Skeletal muscle cell (primary cell): ENCODE measurements at regions not wholly inside any gene's neighbourhood (a gene's known extent, or its start where the extent isn't known, plus 50 kb on each side); places are given as distances from the start of the nearest gene placed in this dataset.
"Not testable (repeated sequence)": the region's sequence is repeated elsewhere in the genome, so short reads cannot be mapped to it uniquely, and the experiment has no call there.

Source experiments
- DNase-seq: peaks from one replicate; pipeline ENCODE4 v3.0.0-alpha.2; 2010; ENCODE audit warnings: low read depth
- H3K4me3 ChIP-seq: 2 replicates; pipeline ENCODE4 v1.5.1; 2011; ENCODE audit warnings: low read depth, mild to moderate bottlenecking, control low read depth, low read length, moderate library complexity

DNA sequence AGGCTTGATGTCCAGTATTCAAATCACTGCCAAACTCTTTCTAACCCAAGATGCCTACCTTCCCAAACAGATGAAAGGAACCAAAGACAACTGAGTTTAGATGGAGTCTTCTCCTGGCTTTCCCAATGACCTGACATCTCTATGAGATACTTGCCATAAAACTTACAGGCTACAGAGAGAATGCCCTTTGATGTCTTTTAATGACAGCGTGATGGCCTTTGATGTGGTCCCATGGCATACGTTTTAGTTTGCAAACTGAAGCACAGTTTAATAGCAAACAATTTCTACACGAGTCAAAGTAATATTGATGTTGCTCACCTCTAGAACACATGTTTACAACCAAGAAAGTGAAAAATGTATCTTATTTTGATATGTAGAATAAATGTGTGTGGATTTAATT lies 73.2 kb downstream of the ZIC4 start:
- no peak overlapping the region for H3K4me3 ChIP-seq

DNA sequence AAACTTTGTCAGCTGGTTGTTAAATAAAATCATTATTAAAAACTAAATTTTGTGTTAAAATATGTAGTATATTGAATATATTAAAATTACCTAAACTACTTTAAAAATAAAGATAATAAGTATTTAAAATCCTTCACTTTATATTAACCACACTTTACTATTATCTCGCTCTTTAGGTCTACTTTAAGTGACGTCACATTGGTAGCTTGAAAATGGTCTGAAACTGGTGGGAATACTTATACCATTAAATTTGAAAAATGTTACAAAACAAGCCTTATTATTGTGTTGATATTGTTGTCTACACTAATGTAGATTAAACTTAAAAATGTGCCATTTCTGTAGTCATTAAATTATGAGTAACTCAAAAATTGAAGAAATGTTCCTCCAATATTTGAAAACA lies 77.6 kb downstream of the ZIC4 start:
- no peak overlapping the region for H3K4me3 ChIP-seq
- no peak for DNase-seq

More for the DNA sequence above, 73.2 kb downstream of the ZIC4 start:
- DNase-seq, result no peak

DNA sequence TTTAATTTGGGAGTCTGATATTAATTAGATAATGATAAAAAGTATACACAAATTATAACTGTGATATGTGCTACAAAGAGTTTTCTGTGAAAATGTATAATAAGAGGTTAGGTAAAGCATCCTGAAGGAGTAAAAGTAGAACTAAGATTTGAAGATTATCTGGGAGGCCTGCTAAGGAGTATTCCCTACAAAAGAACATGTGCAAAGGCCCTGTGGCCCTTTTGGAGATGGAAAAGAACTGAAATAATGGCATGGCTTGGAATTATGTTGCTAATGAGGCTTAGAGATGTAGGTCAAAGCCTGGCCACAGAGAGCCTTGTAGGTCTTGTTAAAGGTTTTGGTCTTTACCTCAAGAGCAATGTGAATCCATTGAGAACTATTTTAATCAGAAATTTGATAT lies 82.0 kb downstream of the ZIC4 start:
- DNase-seq, result no peak
- no peak overlapping the region for H3K4me3 ChIP-seq

DNA sequence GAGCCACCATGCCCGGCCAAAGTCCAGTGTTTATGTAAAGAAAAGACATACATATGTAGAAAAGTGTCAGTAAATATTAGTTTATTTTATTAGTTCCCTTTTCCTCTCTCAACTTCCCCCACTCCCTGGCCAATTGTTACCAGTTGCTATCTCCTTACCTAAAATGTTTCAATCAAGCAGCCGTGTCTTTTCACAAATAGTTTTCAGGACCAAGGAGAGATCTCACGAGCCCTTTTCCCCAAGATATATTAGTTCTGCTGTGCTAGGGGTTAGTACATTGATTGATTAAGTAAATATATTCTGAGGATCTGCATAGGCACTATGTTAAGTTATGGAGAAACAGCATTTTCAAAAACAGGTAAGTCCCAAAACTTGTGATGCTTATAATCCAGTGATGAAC lies 87.4 kb downstream of the ZIC4 start:
- DNase-seq, result no peak

DNA sequence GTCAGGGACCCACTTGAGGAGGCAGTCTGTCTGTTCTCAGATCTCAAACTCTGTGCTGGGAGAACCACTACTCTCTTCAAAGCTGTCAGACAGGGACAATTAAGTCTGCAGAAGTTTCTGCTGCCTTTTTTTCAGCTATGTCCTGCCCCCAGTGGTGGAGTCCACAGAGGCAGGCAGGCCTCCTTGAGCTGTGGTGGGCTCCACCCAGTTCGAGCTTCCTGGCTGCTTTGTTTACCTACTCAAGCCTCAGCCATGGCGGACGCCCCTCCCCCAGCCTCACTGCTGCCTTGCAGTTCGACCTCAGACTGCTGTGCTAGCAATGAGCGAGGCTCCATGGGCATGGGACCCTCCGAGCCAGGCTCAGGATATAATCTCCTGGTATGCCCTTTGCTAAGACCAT lies 89.3 kb downstream of the ZIC4 start:
- not testable (repeated sequence) for H3K4me3 ChIP-seq, DNase-seq

More for the DNA sequence above, 87.4 kb downstream of the ZIC4 start:
- H3K4me3 ChIP-seq, result no peak overlapping the region

DNA sequence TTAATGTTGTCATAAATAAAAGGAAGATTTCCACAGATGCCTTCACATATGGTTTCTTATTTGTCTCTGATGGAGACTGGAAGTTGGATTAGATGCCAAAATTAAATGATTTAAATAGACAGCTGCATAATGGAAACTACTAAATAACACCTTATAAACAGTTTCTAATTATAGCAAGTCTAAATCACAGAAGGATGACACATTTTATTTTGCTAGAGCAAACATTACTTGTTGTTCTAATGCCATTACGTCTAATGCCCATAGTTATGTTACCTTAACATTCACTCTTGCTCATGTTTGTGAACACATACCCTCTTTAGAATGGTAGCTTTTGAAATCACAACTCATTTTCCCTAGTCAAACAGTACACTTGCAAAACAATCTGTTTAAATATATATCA lies 92.8 kb downstream of the ZIC4 start:
- no peak for DNase-seq
- no peak overlapping the region for H3K4me3 ChIP-seq

DNA sequence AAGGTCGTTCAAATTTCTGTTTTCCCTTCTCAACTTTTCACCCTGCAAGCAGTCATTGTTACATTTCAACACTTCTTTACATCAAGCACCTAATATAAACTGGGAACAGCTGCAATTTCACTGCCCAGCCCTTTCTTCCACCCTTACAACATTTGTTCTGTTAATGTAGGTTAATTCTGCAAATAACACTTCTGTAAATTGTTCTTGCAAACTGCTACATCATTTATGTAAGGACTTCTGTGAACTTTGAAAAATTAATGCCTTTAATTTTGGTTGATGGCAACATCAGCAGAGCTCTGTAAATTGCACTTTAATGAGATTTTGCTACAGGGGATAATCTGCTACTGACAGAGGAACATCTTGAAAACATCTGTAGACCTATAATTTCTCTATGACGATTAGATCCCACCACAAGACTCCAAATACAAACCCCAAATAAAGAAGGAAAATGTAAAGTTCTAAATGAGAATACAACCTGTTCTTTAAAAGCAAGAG lies 93.5 kb downstream of the ZIC4 start:
- no peak for DNase-seq
- H3K4me3 ChIP-seq, result no peak overlapping the region

DNA sequence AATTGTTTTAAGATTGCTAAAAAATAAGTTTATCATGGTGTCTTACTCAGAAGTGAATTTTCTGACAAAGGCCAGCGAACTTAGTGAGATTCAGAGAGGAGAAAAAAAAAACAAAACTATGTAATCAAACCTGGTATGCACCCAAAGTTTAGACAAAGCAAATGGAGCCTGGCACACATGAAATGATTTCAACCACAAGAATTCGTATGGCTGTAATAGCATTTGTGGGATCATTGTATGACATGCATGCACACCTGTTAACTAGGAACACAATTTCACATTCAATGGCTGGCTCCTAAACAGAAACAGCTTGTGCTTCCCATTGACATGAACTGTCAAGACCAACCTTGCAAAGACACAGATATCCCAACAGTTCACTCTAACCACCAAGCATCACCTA lies 94.6 kb downstream of the ZIC4 start:
- DNase-seq, result peak; percentile 27

DNA sequence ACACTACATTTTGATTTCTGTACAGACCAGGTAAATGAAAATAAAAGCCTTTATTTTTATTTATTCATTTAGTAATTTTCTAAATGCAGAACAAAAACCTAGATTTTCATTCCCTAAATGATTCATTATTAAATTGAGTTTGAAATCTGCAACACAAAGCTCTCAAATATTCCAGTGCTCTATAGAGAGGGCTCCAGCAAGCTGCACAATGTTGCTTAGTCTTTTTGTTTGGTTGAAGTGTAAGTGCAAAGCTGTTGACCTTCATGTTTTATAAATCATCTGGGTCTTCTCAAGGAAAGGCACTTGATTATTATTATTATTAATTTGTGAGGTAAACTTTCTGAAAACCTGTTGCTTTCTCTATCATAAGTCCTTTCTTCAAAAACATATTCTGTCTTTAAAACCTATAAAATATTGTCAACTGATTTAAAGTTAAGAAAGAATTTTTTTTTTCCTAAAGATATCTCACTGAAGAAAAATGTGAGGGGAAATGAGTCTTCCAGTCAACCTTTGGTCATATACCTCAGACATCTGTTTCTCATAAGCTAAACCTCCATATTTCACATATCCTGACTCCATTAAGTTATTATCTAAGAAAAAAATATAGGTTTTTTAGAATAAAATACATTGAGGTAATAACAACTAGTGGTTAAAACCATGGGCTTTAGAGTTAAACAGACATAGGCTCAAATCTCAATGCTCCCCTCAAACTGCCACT lies 100.7 kb downstream of the ZIC4 start:
- H3K4me3 ChIP-seq, result no peak overlapping the region
- peak; percentile 23 for DNase-seq

More for the DNA sequence above, 94.6 kb downstream of the ZIC4 start:
- H3K4me3 ChIP-seq, result no peak overlapping the region

DNA sequence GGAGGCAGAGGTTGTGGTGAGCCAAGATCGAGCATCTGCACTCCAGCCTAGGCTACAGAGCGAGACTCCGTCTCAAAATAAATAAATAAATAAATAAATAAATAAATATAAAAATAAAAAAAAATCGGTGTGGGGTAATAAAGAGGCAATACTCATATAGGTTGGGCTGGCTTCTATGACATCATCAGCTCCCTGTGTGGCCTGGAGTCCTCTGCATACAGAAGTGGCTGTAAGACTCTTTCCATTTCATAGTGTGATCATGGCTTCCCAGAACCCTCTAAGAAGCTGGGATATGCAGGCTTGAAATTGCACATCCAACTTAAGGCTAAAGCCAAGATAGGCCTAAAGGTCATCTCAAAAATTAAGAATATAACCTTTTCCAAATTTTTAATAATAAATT lies 101.6 kb downstream of the ZIC4 start:
- DNase-seq, result no peak
- no peak overlapping the region for H3K4me3 ChIP-seq

DNA sequence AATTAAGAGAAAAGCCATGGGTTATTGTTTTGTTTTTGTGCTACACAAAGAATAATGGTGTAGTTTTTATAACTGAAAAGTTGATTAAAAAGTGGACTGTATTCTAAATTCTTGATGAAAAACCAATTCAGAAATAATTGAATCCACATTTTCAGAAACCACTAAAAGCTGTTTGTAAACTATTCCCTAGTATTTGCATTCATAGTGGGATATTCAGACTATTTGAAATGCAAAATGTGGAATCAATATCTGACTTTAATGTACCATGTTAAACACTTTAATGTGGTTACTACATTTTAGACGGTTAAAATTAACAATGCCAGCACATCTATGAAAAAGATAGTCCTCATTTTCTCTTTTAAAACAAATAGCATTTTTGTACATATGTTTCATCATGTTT lies 104.6 kb downstream of the ZIC4 start:
- no peak for DNase-seq
- H3K4me3 ChIP-seq, result no peak overlapping the region

DNA sequence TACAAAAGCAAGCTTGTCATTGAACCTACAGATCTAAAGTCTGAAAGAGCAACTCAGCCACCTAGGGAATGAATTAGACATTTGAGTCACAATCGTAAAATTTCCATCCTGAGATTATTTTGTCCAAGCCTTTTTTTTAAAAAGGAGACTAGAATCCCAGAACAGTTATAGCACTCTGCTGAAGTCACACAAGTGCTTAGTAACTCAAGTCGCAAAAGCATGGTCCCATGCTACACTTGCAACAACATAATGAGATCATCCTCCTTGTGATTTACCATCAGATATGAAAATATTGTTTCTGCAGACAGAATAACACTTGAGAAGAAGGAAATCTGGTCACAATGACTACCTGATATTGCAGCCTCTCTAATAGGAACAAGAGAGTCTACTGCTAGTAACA lies 106.7 kb downstream of the ZIC4 start:
- no peak for DNase-seq
- H3K4me3 ChIP-seq, result no peak overlapping the region

DNA sequence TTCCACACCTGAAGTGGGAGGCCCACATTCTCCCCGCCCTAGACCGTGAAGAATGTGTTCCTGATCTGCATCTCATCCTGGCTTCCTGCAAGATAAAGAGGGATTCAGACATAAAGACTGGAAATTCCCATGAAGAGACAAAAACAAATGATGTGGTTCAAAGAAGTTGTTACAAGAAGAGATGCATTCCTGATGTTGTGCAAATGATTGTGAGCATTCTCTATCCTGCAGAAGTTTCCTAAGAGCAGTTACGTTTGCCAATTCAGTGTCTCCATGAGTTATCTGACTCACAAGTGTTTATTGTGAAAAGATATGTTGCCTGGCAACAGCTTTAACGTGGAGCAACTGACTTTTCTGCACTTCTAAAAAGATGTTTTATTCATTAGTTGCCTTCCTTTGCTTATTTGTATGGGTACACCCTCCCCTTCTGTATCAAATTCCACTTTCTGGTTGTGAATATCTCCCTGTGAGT lies 107.8 kb downstream of the ZIC4 start:
- H3K4me3 ChIP-seq, result no peak overlapping the region
- DNase-seq, result peak; percentile 97

DNA sequence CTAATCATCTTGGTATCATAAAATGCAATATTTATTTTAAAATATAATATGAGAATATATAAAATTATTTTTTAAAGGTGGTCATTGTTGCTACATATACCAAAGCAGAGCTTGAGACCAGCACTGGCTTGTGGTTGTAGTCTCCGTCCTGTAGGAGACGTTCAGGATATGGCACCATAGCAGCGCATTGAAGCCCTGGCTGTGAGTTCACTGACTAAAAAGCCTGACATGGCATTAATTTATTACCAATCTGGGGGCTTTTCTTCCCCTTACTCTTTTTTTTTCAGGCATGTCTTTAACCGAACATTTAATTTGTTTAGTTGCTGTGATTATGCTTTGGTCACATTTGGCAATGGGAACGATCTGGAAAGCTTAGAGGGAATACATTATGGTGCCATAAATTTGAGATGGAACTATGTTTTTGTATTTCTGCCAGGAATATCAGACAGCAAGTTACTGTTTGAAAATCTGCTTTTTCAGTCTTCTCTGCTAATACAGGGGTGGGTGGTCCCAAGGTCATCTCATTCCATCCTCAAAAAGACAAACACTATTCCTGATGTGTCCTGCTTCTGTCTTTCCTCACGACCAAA lies 108.5 kb downstream of the ZIC4 start:
- H3K4me3 ChIP-seq, result no peak overlapping the region
- no peak for DNase-seq

DNA sequence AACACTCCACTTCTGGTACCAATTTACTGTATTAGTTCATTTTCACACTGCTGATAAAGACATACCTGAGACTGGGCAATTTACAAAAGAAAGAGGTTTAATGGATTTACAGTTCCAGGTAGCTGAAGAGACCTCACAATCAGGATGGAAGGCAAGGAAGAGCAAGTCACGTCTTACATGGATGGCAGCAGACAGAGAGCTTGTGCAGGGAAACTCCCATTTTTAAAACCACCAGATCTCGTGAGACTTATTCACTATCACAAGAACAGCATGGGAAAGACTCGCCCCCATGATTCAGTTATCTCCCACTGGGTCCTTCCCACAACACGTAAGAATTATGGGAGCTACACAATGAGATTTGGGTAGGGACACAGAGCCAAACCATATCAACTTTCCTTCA lies 119.0 kb downstream of the ZIC4 start:
- not testable (repeated sequence) for DNase-seq, H3K4me3 ChIP-seq

DNA sequence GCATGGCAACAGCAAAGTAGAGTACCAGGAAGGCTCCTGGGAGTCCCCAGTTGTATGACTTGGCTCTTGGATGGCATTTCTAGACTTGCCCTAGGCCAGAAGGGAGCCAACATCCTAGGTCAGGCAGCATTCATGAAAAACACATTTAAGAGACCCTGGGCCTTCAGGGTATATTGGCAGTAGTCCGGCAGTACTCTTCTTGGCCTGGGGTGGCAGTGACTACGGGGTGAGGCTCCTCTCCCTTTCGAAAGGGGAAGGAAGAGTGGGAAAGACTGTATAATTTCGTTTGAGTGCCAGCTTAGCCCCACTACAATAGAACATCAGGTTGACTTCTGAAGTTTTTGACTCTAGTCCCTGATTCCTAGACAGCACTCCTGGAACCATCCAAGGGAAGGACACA lies 136.4 kb downstream of the ZIC4 start:
- no peak for DNase-seq
- H3K4me3 ChIP-seq, result no peak overlapping the region

DNA sequence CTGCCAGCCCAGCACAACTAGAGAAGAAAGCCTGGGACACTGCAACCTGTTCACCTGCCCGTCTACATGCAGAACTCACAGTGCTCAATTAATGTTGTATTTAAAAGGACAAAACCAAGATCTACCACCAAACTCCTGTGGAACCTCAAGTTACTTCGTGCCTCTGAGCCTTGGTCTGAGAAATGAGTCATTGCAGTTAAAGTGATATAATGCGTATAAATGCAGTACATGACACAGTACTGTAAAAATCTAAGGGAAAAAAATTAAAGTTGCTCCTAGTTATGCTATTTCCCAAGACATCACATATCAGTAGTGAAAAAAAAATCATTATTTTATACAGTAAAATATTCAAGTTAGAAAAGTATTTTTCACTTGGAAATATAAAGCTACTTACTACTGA lies 138.9 kb downstream of the ZIC4 start:
- no peak for DNase-seq

DNA sequence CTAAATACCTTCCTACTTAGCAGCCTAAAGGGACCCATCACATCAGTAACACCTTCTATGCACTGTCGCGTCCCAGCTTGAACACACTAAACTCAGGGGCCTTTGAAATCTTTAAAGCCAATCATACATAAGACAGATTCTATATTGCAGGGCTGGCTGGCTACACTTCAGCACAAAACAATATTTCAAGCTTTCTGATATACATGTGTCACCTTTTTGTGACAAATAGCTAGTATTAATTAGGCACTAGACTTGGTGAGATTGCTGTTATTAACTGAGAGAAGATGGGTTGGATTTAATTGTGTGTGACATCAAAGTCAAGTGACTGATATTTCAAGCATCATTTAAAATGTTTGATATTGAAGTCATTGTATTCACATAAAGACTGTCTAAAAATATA lies 148.4 kb downstream of the ZIC4 start:
- no peak for DNase-seq

More for the DNA sequence above, 138.9 kb downstream of the ZIC4 start:
- H3K4me3 ChIP-seq, result no peak overlapping the region

DNA sequence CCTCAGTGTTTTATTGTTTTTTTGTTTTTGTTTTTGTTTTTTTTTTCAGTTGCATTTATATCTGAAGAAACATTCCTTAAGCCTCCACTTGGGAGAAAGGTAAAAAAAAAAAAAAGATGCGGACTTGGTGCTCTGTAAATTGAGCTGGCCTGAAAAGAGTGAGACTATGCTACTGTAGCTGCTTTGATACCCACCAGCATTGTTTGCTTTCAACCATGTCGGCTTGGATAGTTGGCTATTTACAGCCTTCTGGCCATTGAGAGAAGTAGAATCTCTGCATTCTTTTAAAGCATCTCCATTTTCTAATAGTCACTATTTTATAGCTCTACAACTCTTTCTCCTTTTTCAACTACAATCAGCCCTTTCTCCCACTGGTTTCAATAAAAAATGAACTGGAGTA lies 149.6 kb downstream of the ZIC4 start:
- DNase-seq, result no peak
- H3K4me3 ChIP-seq, result no peak overlapping the region

More for the DNA sequence above, 148.4 kb downstream of the ZIC4 start:
- no peak overlapping the region for H3K4me3 ChIP-seq

DNA sequence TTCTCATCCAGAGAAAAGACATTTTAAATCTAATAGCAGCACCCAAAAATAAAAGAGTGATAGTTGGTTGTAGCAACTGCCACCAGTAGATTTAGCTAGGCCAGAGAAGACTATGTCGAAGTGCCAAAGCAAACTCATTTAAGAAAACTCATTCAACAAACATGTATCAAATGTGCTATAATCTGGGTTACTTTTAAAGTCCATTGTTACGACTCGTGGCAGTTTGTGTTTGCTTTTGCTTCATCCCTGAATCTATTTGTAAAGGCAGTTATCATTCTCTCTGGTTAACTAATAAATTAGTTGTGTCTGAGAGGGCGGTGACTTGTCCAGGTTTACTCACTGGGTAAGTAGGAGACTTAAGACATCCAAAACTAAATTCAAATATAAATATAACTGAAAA lies 159.4 kb downstream of the ZIC4 start:
- DNase-seq, result peak; percentile 17
- H3K4me3 ChIP-seq, result no peak overlapping the region

DNA sequence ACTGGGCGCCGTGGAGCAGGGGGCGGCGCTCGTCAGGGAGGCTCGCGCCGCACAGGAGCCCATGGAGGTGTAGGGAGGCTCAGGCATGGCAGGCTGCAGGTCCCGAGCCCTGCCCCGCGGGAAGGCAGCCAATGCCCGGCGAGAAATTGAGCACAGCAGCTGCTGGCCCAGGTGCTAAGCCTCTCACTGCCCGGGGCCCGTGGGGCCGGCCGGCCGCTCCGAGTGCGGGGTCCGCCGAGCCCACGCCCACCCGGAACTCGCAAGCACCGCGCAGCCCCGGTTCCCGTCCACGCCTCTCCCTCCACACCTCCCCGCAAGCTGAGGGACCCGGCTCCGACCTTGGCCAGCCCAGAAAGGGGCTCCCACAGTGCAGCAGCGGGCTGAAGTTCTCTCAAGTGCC lies 160.7 kb downstream of the ZIC4 start:
- DNase-seq, H3K4me3 ChIP-seq: not testable (repeated sequence)
